HepG2 (cell line): ENCODE measurements at regions not wholly inside any gene's neighbourhood (a gene's known extent, or its start where the extent isn't known, plus 50 kb on each side); places are given as distances from the start of the nearest gene placed in this dataset.
A peak's percentile ranks its signal among the peaks of the same experiment; 100 is the strongest.

Experiments used
- ATAC-seq: fragments of 200-7000 bp; cut with Tn5 transposase; 3 replicates; pipeline ENCODE4 v1.9.1; 2020; ENCODE audit warnings: mild to moderate bottlenecking, moderate library complexity
- BruUV-seq: library from RNA; stranded (reverse); fragments of 400-500 nt; replicated peaks from 2 replicates; lab custom pipeline; 2021; lab: Mats Ljungman, UMichigan
- CTCF ChIA-PET: fragments of 300-600 bp; formaldehyde crosslinking; extraction: SDS; loops from one replicate; lab custom pipeline; 2021; ENCODE audit warnings: low total read pairs, inconsistent platforms, low intra/inter-chr PET ratio; lab: Yijun Ruan, JAX
- POLR2A ChIA-PET: fragments of 350-600 bp; sonication (Branson Sonifier 250); formaldehyde crosslinking; loops from one replicate; lab custom pipeline; 2020; ENCODE audit warnings: antibody characterized with exemption, inconsistent platforms; lab: Yijun Ruan, JAX
- DNase-seq: peaks from one replicate; pipeline ENCODE4 v3.0.0-alpha.2; 2015; ENCODE audit warnings: low spot score
- FAIRE-seq: peaks from 3 replicates; lab custom pipeline; 2011; peaks lifted over from hg19 to GRCh38; lab: Jason Lieb, UNC
- H2AFZ ChIP-seq: one replicate; pipeline ENCODE4 v1.6.1; 2011; ENCODE audit warnings: low read length, inconsistent platforms
- H3K27ac ChIP-seq: fragments of 300-600 bp; 3 replicates; pipeline ENCODE4 v1.8.0; 2011; ENCODE audit warnings: mixed run types, mild to moderate bottlenecking, mixed read lengths, low read length, inconsistent platforms; ENCODE audit not compliant: insufficient read depth; ENCODE audit errors: extremely low read length
- H3K27me3 ChIP-seq, 2 experiments: fragments of 200-600 bp in 1 of 2; 2 replicates in 1 of 2; 3 replicates in 1 of 2; pipeline versions ENCODE4 v1.6.0 to v1.8.0; 2011; ENCODE audit warnings: low read length in 2 of 2, mild to moderate bottlenecking in 2 of 2, moderate library complexity in 2 of 2, inconsistent platforms in 1 of 2; ENCODE audit not compliant: insufficient read depth in 2 of 2, control insufficient read depth in 1 of 2
- H3K36me3 ChIP-seq, 2 experiments: fragments of 200-600 bp in 1 of 2; replicated peaks in 1 of 2; 2 replicates in 1 of 2; 3 replicates in 1 of 2; pipeline versions ENCODE4 v1.5.1 to v1.8.0; 2011; ENCODE audit warnings: low read length in 2 of 2, inconsistent platforms in 1 of 2; ENCODE audit not compliant: insufficient read depth in 2 of 2, control insufficient read depth in 1 of 2
- H3K4me1 ChIP-seq: 2 replicates; pipeline ENCODE4 v1.5.1; 2012; ENCODE audit warnings: low read length, inconsistent platforms; ENCODE audit not compliant: insufficient read depth
- H3K4me2 ChIP-seq: 2 replicates; pipeline ENCODE4 v1.6.0; 2011; ENCODE audit warnings: low read depth, low read length, inconsistent platforms
- H3K4me3 ChIP-seq, 3 experiments: fragments of 200-600 bp in 1 of 3; sonication (generic), shearing (Covaris generic) in 1 of 3; replicated peaks in 1 of 3; 2 replicates each; pipeline ENCODE4 v1.5.1; 2011 to 2016; ENCODE audit warnings: low read length in 3 of 3, inconsistent platforms in 2 of 3, low read depth in 2 of 3, mild to moderate bottlenecking in 2 of 3, control low read depth in 1 of 3, mixed read lengths in 1 of 3; ENCODE audit not compliant: insufficient read depth in 1 of 3
- H3K79me2 ChIP-seq: one replicate; pipeline ENCODE4 v1.6.1; 2011; ENCODE audit warnings: low read length, inconsistent platforms; ENCODE audit not compliant: insufficient read depth
- H3K9ac ChIP-seq: 2 replicates; pipeline ENCODE4 v1.6.0; 2011; ENCODE audit warnings: mild to moderate bottlenecking, low read depth, low read length, inconsistent platforms; ENCODE audit not compliant: insufficient read depth
- H3K9me3 ChIP-seq: 2 replicates; pipeline ENCODE4 v1.5.1; 2012; ENCODE audit warnings: mild to moderate bottlenecking, low read length
- H4K20me1 ChIP-seq: 2 replicates; pipeline ENCODE4 v1.6.0; 2011; ENCODE audit warnings: inconsistent platforms, mild to moderate bottlenecking, low read length, moderate library complexity; ENCODE audit not compliant: insufficient read depth
- HNF4G ChIP-seq, 2 experiments: sonication (generic) in 1 of 2; formaldehyde crosslinking in 1 of 2; IDR thresholded peaks; 2 replicates each; pipeline versions ENCODE4 v1.4.0 to v1.6.1; 2011 to 2020; ENCODE audit warnings: borderline replicate concordance in 2 of 2, low read depth in 2 of 2, mild to moderate bottlenecking in 2 of 2, low read length in 1 of 2, missing genetic modification reagents in 1 of 2, moderate library complexity in 1 of 2
- HOMEZ ChIP-seq: IDR thresholded peaks from 2 replicates; pipeline ENCODE4 v1.6.1; 2016; ENCODE audit warnings: low read depth
- MAFK ChIP-seq, 2 experiments: IDR thresholded peaks in 1 of 2; conservative IDR thresholded peaks in 1 of 2; 2 replicates each; pipeline ENCODE4 v1.6.1; 2011; ENCODE audit warnings: improper control_type of control experiment in 2 of 2, low read length in 2 of 2
- MXD3 ChIP-seq: IDR thresholded peaks from 2 replicates; pipeline ENCODE4 v1.6.1; 2016; ENCODE audit warnings: mild to moderate bottlenecking, missing biosample characterization, missing genetic modification reagents
- NAIF1 ChIP-seq: sonication (generic); formaldehyde crosslinking; IDR thresholded peaks from 2 replicates; pipeline ENCODE4 v1.5.0; 2020; ENCODE audit warnings: mild to moderate bottlenecking, missing genetic modification reagents, borderline replicate concordance
- NCOA1 ChIP-seq: sonication (generic); formaldehyde crosslinking; IDR thresholded peaks from 2 replicates; pipeline ENCODE4 v1.9.0; 2021; ENCODE audit warnings: missing genetic modification reagents
- NFYB ChIP-seq: sonication (generic); formaldehyde crosslinking; IDR thresholded peaks from 2 replicates; pipeline ENCODE4 v1.4.0; 2020; ENCODE audit warnings: missing genetic modification reagents
- NFYC ChIP-seq: IDR thresholded peaks from 2 replicates; pipeline ENCODE4 v1.6.1; 2016; ENCODE audit warnings: missing genetic modification reagents, missing compliant biosample characterization
- PRDM10 ChIP-seq: sonication (generic); formaldehyde crosslinking; IDR thresholded peaks from 2 replicates; pipeline ENCODE4 v1.4.0; 2020; ENCODE audit warnings: low read depth, missing genetic modification reagents
- RFX1 ChIP-seq: fragments of 450-650 bp; IDR thresholded peaks from 2 replicates; pipeline ENCODE4 v1.6.1; 2017
- ZBTB21 ChIP-seq: sonication (generic); formaldehyde crosslinking; IDR thresholded peaks from 2 replicates; pipeline ENCODE4 v1.4.0; 2020; ENCODE audit warnings: missing genetic modification reagents
- ZNF30 ChIP-seq: sonication (generic); formaldehyde crosslinking; IDR thresholded peaks from 2 replicates; pipeline ENCODE4 v1.5.0; 2020; ENCODE audit warnings: mild to moderate bottlenecking, missing genetic modification reagents
- ZSCAN12 ChIP-seq: sonication (generic); formaldehyde crosslinking; IDR thresholded peaks from 2 replicates; pipeline ENCODE4 v1.9.0; 2021; ENCODE audit warnings: mild to moderate bottlenecking, missing genetic modification reagents
- WGBS: methylation state at CpG from one replicate; pipeline ENCODE4 v1.1.6; 2017; ENCODE audit warnings: low lambda C conversion rate; 5-methylcytosine and 5-hydroxymethylcytosine counted together
- in situ Hi-C: cut with HindIII; loops from 2 replicates; pipeline ENCODE4 v1.10.0; 2017; ENCODE audit warnings: low pct_unique_long_range_greater_than_20kb; ENCODE audit not compliant: extremely low pct_ligation_motif_present
- intact Hi-C: fragments of 100-400 bp; cut with micrococcal nuclease; formaldehyde crosslinking; loops from one replicate; pipeline ENCODE4 v1.10.0; 2022; ENCODE audit not compliant: unreplicated experiment

- DNase-seq (no peak), FAIRE-seq (no peak), ATAC-seq (no peak)
- ChIA-PET CTCF (no interaction called here), POLR2A (no interaction called here)
- intact Hi-C loops (loop anchor here (10.0 kb wide), 1 partner anchor 123 kb away; no protein-coding TSS in a partner anchor), in situ Hi-C loops (no loop called here)
- H3K4me2 ChIP-seq, result no peak overlapping the region
- H2AFZ ChIP-seq, result no peak overlapping the region
- BruUV-seq, result no TSS peak
- no peak for TF ChIP-seq MXD3 (CRISPR knock-in tag)
- no peak for TF ChIP-seq NAIF1 (CRISPR knock-in tag)
- TF ChIP-seq NFYB (CRISPR knock-in tag), result peak; percentile 16; the same call in 1 of the 2 replicates
- peak; percentile 30; the same call in 1 of the 2 replicates for TF ChIP-seq NFYC (CRISPR knock-in tag)
- TF ChIP-seq RFX1, result no peak
- peak in 1 of 2 experiments; percentile 3; a peak in 1 of 4 replicates for TF ChIP-seq MAFK (conservative IDR thresholded peaks at IDR 0.05 in 1 of 2, IDR thresholded peaks at IDR 0.05 in 1 of 2; ENCODE audit: low read length in 2 of 2)
- no peaks in the 10 kb centered on the region for H3K9me3 ChIP-seq
- H3K36me3 ChIP-seq, result no peaks in the 10 kb centered on the region
- no peaks in the 10 kb centered on the region for H4K20me1 ChIP-seq
- H3K27ac ChIP-seq, result no peak overlapping the region
- H3K9ac ChIP-seq, result no peak overlapping the region
- WGBS, result 37% methylated on average over 4 of the region's 4 CpGs
- H3K4me1 ChIP-seq, result peaks cover 3% of the 10 kb centered on the region
- no peak overlapping the region for H3K4me3 ChIP-seq
- peaks cover 0 to 10% of the 10 kb centered on the region in 2 experiments; a peak in 2 of 5 replicates for H3K27me3 ChIP-seq
- H3K79me2 ChIP-seq, result no peaks in the 10 kb centered on the region
Measured at GRCh38 chr16:54437921-54438320, 151.3 kb upstream of the IRX3 start.

GRCh38 chr16:54437401-54437800 lies 150.8 kb upstream of the IRX3 start:
- no peak for DNase-seq
- no peak overlapping the region for H3K27ac ChIP-seq
- POLR2A ChIA-PET, result no interaction called here
- no peaks in the 10 kb centered on the region for H3K79me2 ChIP-seq
- intact Hi-C loops, result loop anchor here (10.0 kb wide), 1 partner anchor 123 kb away; no protein-coding TSS in a partner anchor
- in situ Hi-C loops, result no loop called here
- no peaks in the 10 kb centered on the region for H4K20me1 ChIP-seq
- H3K27me3 ChIP-seq, result peaks cover 0 to 10% of the 10 kb centered on the region in 2 experiments; a peak in 2 of 5 replicates
- no peak overlapping the region for H3K4me3 ChIP-seq
- no peaks in the 10 kb centered on the region for H3K36me3 ChIP-seq
- no peak overlapping the region for H3K4me2 ChIP-seq
- H3K9me3 ChIP-seq, result no peaks in the 10 kb centered on the region
- no peak overlapping the region for H3K9ac ChIP-seq
- no peak for FAIRE-seq
- BruUV-seq, result no TSS peak
- WGBS, result 19% methylated on average over 11 of the region's 11 CpGs
- CTCF ChIA-PET, result no interaction called here
- no peak for ATAC-seq
- no peak overlapping the region for H2AFZ ChIP-seq
- H3K4me1 ChIP-seq, result peaks cover 9% of the 10 kb centered on the region
- TF ChIP-seq HOMEZ (CRISPR knock-in tag), result no peak
- no peak for TF ChIP-seq ZBTB21 (CRISPR knock-in tag)
- TF ChIP-seq NCOA1 (CRISPR knock-in tag), result no peak
- no peak for TF ChIP-seq HNF4G (IDR thresholded peaks at IDR 0.05; ENCODE audit: borderline replicate concordance, low read depth, low read length)
- no peak for TF ChIP-seq HNF4G (CRISPR knock-in tag; IDR thresholded peaks at IDR 0.05; ENCODE audit: borderline replicate concordance, low read depth)
- TF ChIP-seq ZNF30, result no peak
- TF ChIP-seq PRDM10 (CRISPR knock-in tag), result no peak
- TF ChIP-seq ZSCAN12 (CRISPR knock-in tag), result no peak
